ENCODE measurements at regions not wholly inside any gene's neighbourhood (a gene's known extent, or its start where the extent isn't known, plus 50 kb on each side); places are given as distances from the start of the nearest gene placed in this dataset.

DNA sequence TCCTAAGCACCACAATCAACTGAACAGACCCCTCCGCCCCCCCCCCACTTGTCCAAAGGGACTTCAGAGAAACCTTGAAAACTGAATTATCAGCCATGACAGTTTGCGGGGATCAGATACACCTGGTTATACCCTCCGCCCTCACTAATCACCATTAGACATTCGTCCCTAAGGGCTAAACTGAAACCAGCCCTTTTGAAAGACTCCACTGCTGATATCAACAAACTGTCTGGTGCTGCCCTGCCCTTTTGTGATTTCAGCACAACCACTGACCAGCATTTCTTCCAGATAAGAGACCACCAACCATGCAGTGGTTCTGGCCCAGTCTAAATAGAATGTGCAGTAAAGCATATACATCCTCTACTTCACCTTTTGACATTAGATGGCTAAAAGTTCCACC lies 1422.9 kb downstream of the EFNB2 start:
- DNase-seq (ENCODE audit: extremely low spot score): no peak
- Histone ChIP-seq H3K4me1 (no peaks in the 10 kb centered on the region), H3K36me3 (no peaks in the 10 kb centered on the region), H3K4me3 (no peak overlapping the region), H3K27me3 (no peaks in the 10 kb centered on the region), H3K9me3 (peaks cover 0 to 7% (median 0%) of the 10 kb centered on the region in 4 donors), H3K27ac (replicated peaks in 1 of 4) (no peak overlapping the region)
- WGBS: 86% methylated on average over 4 of the region's 4 CpGs
- intact Hi-C loops (cut with DNase I): no loop called here
- TF ChIP-seq POLR2A (IDR thresholded peaks at IDR 0.05; ENCODE audit: low read depth): no peak
- TF ChIP-seq POLR2AphosphoS5 (IDR thresholded peaks at IDR 0.05): no peak
- TF ChIP-seq EP300 (IDR thresholded peaks at IDR 0.05): no peak
- TF ChIP-seq, protein P1, sequence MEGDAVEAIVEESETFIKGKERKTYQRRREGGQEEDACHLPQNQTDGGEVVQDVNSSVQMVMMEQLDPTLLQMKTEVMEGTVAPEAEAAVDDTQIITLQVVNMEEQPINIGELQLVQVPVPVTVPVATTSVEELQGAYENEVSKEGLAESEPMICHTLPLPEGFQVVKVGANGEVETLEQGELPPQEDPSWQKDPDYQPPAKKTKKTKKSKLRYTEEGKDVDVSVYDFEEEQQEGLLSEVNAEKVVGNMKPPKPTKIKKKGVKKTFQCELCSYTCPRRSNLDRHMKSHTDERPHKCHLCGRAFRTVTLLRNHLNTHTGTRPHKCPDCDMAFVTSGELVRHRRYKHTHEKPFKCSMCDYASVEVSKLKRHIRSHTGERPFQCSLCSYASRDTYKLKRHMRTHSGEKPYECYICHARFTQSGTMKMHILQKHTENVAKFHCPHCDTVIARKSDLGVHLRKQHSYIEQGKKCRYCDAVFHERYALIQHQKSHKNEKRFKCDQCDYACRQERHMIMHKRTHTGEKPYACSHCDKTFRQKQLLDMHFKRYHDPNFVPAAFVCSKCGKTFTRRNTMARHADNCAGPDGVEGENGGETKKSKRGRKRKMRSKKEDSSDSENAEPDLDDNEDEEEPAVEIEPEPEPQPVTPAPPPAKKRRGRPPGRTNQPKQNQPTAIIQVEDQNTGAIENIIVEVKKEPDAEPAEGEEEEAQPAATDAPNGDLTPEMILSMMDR (IDR thresholded peaks at IDR 0.05): no peak

DNA sequence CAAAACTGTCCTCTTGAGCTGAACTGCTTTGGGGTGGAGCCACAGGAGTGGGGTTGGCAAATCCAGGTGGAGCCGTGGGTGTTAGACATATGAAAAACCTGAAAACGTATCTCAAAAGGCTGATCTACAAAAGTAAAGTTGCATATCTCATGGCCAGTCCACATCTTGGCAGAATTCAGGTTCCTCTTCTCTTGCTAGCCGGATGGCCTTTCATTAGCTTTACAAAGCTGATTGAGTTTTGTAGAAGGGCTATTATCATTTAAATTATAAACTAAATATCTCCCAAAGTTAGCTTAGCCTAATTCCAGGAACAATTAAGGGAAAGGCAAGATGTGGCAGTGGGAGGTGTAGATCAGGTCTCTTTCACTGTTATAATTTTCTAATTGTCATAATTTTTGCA lies 1427.7 kb downstream of the EFNB2 start:
- H3K9me3 ChIP-seq: no peaks in the 10 kb centered on the region
- H3K36me3 ChIP-seq: no peaks in the 10 kb centered on the region
- WGBS: 95% methylated on average over 3 of the region's 3 CpGs
- H3K27ac ChIP-seq (replicated peaks in 1 of 4): no peak overlapping the region
- TF ChIP-seq POLR2A (IDR thresholded peaks at IDR 0.05; ENCODE audit: low read depth) (no peak), POLR2AphosphoS5 (IDR thresholded peaks at IDR 0.05) (no peak), EP300 (IDR thresholded peaks at IDR 0.05) (no peak)
- TF ChIP-seq, protein P1 (IDR thresholded peaks at IDR 0.05): no peak
- H3K4me3 ChIP-seq: no peak overlapping the region
- H3K4me1 ChIP-seq: no peaks in the 10 kb centered on the region
- DNase-seq (ENCODE audit: extremely low spot score): no peak
- no peaks in the 10 kb centered on the region for H3K27me3 ChIP-seq
- intact Hi-C loops (cut with DNase I): no loop called here

DNA sequence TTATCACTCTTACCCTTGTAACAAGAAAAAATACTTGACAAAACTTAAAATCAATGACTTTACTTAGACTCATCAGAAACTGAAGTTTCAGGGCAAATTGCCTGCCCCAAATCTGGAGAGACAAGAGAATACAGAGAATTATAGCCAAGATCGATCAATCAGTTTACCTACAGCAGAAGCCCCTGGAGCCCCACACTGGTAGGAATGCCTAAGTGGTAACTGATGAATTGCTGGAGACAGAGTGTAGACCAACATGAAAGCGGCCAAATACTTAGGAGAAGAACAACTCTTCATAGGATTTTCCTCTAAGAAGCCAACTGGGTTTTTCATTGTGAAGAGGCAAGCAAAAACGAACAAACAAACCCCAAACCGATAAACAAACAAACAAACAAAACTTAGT lies 1430.0 kb downstream of the EFNB2 start:
- TF ChIP-seq POLR2A (IDR thresholded peaks at IDR 0.05; ENCODE audit: low read depth): no peak
- TF ChIP-seq, protein P1 (IDR thresholded peaks at IDR 0.05): no peak
- TF ChIP-seq EP300 (IDR thresholded peaks at IDR 0.05): no peak
- TF ChIP-seq POLR2AphosphoS5 (IDR thresholded peaks at IDR 0.05): no peak
- WGBS: 93% methylated on average over 4 of the region's 4 CpGs
- Histone ChIP-seq H3K36me3 (no peaks in the 10 kb centered on the region), H3K4me3 (no peak overlapping the region), H3K9me3 (no peaks in the 10 kb centered on the region), H3K27ac (replicated peaks in 1 of 4) (no peak overlapping the region), H3K27me3 (no peaks in the 10 kb centered on the region), H3K4me1 (no peaks in the 10 kb centered on the region)
- no peak for DNase-seq (ENCODE audit: extremely low spot score)
- intact Hi-C loops (cut with DNase I): no loop called here

DNA sequence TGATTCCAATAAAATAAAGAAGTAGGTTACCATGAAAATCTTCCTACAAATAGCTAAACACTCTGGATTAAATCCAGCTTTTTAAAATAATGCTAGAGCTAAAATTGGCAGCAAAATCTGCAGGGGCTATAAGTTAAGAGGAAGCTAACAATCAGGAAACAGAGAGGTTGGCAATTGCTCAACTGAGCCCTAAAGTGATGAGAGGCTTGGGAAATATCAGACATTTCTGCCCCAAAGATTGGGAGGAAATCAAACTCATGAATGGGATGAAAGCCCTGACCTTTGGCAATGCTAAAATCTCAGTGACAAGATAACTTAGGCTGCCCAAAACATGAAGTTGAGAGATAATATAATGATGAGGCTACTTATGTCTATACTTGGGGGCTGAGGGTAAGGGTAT lies 1437.9 kb downstream of the EFNB2 start:
- H3K27me3 ChIP-seq: no peaks in the 10 kb centered on the region
- no peaks in the 10 kb centered on the region for H3K36me3 ChIP-seq
- DNase-seq (ENCODE audit: extremely low spot score): no peak
- no peaks in the 10 kb centered on the region for H3K4me1 ChIP-seq
- no peak overlapping the region for H3K4me3 ChIP-seq
- H3K9me3 ChIP-seq: no peaks in the 10 kb centered on the region
- intact Hi-C loops (cut with DNase I): no loop called here
- H3K27ac ChIP-seq (replicated peaks in 1 of 4): no peak overlapping the region
- TF ChIP-seq, protein P1 (IDR thresholded peaks at IDR 0.05): no peak
- TF ChIP-seq EP300 (IDR thresholded peaks at IDR 0.05): no peak
- no peak for TF ChIP-seq POLR2A (IDR thresholded peaks at IDR 0.05; ENCODE audit: low read depth)
- no peak for TF ChIP-seq POLR2AphosphoS5 (IDR thresholded peaks at IDR 0.05)

DNA sequence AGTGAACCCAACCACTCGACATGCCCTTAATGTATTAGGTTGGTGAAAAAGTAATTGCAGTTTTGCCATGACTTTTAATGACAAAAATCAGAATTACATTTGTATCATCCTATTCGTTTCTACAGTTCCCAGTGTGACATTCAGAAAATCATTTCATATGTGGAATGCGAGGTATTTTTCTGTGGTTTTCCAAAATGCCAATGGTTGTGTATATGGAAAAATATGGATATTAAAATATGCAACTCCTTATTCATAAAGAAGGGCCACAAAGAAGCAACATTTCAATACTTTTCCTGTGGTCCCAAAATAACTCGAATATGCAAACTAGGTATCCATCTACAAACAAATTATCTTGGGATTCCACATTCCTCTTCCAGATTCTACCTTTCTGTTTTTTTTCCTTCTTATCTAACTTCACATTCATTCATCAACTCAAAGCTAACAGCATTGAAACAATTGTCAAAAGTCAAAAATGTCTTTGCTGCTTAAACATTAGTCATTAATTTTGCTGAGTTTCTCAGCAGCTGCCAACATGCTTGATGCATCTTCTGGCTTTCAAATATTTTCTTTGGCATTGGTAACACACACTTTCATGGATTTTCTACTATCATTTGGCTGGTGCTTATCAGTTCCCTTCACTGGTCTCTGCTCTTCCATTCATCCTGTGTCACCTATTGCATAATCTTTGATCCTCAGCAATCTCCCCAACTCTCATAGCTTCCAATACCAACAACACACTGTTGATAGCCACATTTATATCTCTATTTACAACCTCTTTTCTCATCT lies 1445.4 kb downstream of the EFNB2 start:
- no peak overlapping the region for H3K4me3 ChIP-seq
- no peaks in the 10 kb centered on the region for H3K36me3 ChIP-seq
- no peaks in the 10 kb centered on the region for H3K4me1 ChIP-seq
- WGBS: 68% methylated on average over 4 of the region's 4 CpGs
- no peaks in the 10 kb centered on the region for H3K27me3 ChIP-seq
- TF ChIP-seq, protein P1 (IDR thresholded peaks at IDR 0.05): no peak
- TF ChIP-seq POLR2AphosphoS5 (IDR thresholded peaks at IDR 0.05) (no peak), POLR2A (IDR thresholded peaks at IDR 0.05; ENCODE audit: low read depth) (no peak), EP300 (IDR thresholded peaks at IDR 0.05) (no peak)
- no peak overlapping the region for H3K27ac ChIP-seq (replicated peaks in 1 of 4)
- no peaks in the 10 kb centered on the region for H3K9me3 ChIP-seq
- DNase-seq (ENCODE audit: extremely low spot score): no peak
- intact Hi-C loops (cut with DNase I): no loop called here

All from esophagus muscularis mucosa (tissue), 4 donors.